ENCODE measurements at regions not wholly inside any gene's neighbourhood (a gene's known extent, or its start where the extent isn't known, plus 50 kb on each side); places are given as distances from the start of the nearest gene placed in this dataset.
A peak's percentile ranks its signal among the peaks of the same experiment; 100 is the strongest.

DNA sequence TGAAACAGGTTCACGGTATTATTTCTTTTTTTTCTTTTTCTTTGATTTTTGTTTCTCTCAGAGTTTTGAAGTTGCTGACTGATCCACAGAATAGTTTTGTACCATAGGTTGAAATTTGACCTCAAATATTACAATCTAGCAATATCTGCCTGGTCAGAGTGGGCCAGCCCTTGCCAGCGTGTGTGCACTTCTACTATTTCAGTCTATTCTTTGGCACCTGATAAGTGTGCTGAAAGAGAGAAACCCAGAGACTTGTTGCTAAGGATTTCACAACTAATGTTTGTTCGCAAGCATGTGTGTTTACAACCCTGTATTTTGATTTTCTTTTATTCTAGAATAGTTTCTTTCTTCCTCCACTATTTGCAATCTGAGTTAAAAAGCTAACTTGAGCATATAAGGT lies 1125.2 kb upstream of the CNTN5 start:
- no peak for DNase-seq (ENCODE audit: low read depth, low spot score)
- ChIA-PET POLR2A (no interaction called here), CTCF (no interaction called here)
- H3K4me3 ChIP-seq (ENCODE audit: low read depth, low read length), result no peak overlapping the region
- TF ChIP-seq, protein P1, sequence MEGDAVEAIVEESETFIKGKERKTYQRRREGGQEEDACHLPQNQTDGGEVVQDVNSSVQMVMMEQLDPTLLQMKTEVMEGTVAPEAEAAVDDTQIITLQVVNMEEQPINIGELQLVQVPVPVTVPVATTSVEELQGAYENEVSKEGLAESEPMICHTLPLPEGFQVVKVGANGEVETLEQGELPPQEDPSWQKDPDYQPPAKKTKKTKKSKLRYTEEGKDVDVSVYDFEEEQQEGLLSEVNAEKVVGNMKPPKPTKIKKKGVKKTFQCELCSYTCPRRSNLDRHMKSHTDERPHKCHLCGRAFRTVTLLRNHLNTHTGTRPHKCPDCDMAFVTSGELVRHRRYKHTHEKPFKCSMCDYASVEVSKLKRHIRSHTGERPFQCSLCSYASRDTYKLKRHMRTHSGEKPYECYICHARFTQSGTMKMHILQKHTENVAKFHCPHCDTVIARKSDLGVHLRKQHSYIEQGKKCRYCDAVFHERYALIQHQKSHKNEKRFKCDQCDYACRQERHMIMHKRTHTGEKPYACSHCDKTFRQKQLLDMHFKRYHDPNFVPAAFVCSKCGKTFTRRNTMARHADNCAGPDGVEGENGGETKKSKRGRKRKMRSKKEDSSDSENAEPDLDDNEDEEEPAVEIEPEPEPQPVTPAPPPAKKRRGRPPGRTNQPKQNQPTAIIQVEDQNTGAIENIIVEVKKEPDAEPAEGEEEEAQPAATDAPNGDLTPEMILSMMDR (IDR thresholded peaks at IDR 0.05; ENCODE audit: insufficient read depth, low read length, missing control alignments), result no peak

DNA sequence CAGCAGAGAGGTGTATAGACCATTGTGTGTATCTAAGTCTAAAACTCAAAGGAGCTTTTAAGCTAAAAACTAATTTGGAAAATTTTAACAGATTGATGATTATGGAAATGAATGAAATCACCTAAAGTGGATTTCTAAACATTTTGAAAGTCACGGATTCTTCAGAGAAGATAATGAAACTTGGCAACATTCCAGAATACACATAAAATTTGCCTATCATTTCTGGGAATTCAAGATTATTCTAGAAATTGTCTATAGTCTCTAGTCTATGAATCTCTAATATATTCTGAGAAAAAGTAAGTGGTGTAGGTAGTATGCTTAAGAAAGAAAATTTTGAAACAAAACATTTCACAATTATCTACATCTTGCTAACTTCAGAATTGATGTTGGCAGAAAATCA lies 1117.9 kb upstream of the CNTN5 start:
- ChIA-PET CTCF (no interaction called here), POLR2A (no interaction called here)
- TF ChIP-seq, protein P1 (IDR thresholded peaks at IDR 0.05; ENCODE audit: insufficient read depth, low read length, missing control alignments), result no peak
- no peak for DNase-seq (ENCODE audit: low read depth, low spot score)
- no peak overlapping the region for H3K4me3 ChIP-seq (ENCODE audit: low read depth, low read length)

DNA sequence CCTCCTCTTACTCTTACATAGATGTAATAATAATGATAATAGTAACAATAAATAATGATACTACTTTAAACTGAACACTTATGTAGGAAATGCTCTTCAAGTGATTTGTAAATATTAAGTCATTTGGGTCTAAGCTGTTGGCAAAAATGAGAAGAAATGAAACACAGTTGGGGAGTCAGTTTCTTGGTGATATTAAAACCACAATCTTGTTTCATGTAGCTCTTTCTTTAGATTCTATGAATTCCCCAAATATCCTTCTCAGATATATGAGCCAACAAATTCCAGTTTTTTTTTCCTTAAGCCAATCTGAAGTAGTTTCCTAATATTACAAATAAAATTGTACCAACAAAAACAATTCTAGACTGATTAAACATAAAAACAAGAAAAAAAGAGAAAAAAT lies 1115.6 kb upstream of the CNTN5 start:
- CTCF ChIA-PET, result no interaction called here
- no peak overlapping the region for H3K4me3 ChIP-seq (ENCODE audit: low read depth, low read length)
- POLR2A ChIA-PET, result no interaction called here
- no peak for DNase-seq (ENCODE audit: low read depth, low spot score)
- TF ChIP-seq, protein P1 (IDR thresholded peaks at IDR 0.05; ENCODE audit: insufficient read depth, low read length, missing control alignments), result no peak

DNA sequence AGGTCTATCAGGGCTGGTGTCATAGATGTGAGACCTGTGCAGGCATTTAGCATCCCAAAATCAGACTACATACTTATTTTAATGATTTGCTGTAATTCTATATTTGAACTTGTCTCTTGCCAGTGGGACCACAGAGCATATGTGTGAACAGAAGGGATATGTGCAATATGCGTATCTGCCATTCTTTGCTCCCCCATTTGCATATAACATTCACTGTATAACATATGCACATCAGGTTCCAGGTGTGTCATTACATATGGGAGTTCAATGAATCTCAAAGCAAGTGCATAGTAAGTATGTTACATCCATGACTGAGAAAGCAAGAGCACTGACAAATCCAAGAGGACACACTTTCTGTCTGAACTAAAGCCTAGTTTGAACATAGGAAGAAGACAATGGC lies 1115.1 kb upstream of the CNTN5 start:
- no peak overlapping the region for H3K4me3 ChIP-seq (ENCODE audit: low read depth, low read length)
- ChIA-PET POLR2A (no interaction called here), CTCF (no interaction called here)
- TF ChIP-seq, protein P1 (IDR thresholded peaks at IDR 0.05; ENCODE audit: insufficient read depth, low read length, missing control alignments), result no peak
- no peak for DNase-seq (ENCODE audit: low read depth, low spot score)

DNA sequence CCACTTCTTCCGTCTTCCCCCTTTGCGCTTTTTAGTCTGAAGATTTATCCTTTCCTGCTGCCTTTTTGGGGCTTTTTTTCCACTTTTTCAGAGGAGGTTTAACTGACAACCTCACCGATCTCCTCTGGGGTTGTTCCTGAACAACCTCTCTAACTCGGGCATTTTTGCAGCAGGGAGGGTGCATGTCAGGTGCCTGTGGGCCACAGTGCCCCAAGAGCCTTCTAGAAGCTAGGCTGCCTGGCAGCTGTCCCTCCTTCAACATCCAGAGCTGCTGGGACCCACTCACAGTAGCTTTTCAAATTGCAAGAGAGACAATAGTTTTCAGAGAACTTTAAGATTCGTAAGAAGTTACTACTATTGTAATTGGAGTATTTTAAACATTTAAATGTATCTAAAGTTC lies 1112.4 kb upstream of the CNTN5 start:
- ChIA-PET CTCF (no interaction called here), POLR2A (no interaction called here)
- no peak overlapping the region for H3K4me3 ChIP-seq (ENCODE audit: low read depth, low read length)
- DNase-seq (ENCODE audit: low read depth, low spot score), result no peak
- TF ChIP-seq, protein P1 (IDR thresholded peaks at IDR 0.05; ENCODE audit: insufficient read depth, low read length, missing control alignments), result no peak

DNA sequence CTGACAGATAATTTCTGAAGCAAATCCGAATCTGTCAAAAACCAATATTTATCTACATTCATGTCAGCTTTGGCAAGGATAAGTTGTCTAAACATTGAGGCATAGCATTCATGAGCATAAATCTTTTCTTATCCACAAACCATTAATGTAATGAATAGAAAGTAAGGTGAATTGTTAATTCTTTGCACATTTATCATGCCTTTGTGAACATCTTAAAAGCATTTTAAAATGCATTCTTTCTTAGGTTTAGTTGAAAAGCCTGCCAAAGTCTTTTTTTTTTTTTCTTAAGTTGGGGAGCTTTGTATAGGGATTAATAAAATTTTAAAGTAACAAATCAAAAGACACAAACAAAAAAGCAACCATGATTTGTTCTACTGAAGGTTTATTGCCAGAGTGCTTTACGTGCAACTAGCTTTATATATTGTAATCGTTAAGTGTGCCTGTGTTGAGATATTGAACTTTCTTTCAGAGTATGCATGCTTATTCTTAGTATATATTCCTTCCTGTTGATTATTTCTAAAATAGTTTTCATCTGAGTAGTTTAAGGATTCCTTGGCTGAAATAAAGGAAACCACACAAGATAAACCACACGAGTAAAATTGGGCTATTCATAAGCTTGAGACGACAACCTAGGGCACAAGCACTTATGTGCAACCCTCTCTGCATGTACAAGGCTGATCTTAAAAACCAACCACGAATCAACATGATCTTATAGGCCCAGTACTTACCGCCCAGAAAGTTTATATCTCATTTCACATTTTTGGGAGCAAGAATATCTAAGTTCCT lies 1110.9 kb upstream of the CNTN5 start:
- peak; percentile 16 for DNase-seq (ENCODE audit: low read depth, low spot score)
- H3K4me3 ChIP-seq (ENCODE audit: low read depth, low read length), result no peak overlapping the region
- POLR2A ChIA-PET, result interaction anchor here (1.3 kb wide), 1 partner anchor 70 kb away, joined by 4 read pairs; no protein-coding TSS in a partner anchor
- TF ChIP-seq, protein P1 (IDR thresholded peaks at IDR 0.05; ENCODE audit: insufficient read depth, low read length, missing control alignments), result no peak
- CTCF ChIA-PET, result no interaction called here
